Activated CD8-positive, alpha-beta memory T cell treated with anti-CD3 and anti-CD28 coated beads for 36 hours (primary cell): ENCODE measurements at regions not wholly inside any gene's neighbourhood (a gene's known extent, or its start where the extent isn't known, plus 50 kb on each side); places are given as distances from the start of the nearest gene placed in this dataset.

Experiments
- CTCF ChIA-PET: fragments of 350-600 bp; sonication (Branson Sonifier 250); formaldehyde crosslinking; loops from one replicate; lab custom pipeline; 2021; ENCODE audit warnings: antibody characterized with exemption; lab: Charles Lee
- POLR2A ChIA-PET: fragments of 350-600 bp; sonication (Branson Sonifier 250); formaldehyde crosslinking; loops from one replicate; lab custom pipeline; 2021; ENCODE audit warnings: antibody characterized with exemption; lab: Charles Lee

DNA sequence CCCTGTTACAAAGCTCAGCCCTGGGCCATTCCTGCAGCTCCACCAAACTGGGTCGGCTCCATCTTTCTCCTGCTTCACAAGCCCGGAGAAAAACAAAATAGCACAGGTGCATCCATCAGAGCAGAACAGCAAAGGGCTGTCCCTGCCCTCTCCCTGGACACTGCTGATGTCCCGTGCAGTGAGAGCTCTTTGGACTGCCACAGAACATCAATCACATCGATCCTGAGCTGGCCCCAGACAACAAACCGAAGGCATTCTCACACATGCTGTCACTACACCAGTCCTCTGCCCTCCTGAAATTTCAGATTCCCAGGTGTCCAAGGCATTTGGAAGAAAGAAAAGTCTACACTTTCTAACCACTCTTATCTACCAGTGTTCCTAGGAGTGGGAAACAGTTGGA lies 427.1 kb upstream of the ZMIZ1 start:
- CTCF ChIA-PET, result no interaction called here

DNA sequence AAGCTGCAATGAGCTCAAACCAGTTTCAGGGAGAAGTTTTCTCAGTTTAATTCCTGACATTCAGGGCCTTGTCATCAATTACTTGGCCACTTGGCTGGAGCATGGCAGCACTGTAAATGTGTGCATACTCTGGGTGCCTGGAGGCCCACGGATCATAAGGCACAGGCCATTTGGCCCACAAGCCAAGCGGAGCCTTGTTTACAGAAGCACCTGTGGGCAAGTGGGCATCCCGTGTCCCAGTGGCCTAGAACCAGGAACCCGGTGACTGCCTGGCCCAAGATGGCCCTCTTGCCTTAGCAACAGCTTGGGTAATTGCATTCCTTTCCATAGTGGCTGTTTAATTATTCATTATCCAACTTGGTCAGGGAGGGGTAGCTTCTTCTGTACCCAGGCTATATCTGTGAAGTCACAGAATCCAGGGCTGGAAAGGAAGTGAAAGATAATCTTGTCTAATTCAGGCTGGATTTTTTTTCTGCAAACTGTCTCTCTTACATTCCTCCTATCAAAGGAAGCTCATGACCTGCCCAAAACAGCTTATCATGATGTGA lies 426.4 kb upstream of the ZMIZ1 start:
- CTCF ChIA-PET, result no interaction called here
- POLR2A ChIA-PET, result no interaction called here

More for the DNA sequence above, 427.1 kb upstream of the ZMIZ1 start:
- POLR2A ChIA-PET, result no interaction called here

DNA sequence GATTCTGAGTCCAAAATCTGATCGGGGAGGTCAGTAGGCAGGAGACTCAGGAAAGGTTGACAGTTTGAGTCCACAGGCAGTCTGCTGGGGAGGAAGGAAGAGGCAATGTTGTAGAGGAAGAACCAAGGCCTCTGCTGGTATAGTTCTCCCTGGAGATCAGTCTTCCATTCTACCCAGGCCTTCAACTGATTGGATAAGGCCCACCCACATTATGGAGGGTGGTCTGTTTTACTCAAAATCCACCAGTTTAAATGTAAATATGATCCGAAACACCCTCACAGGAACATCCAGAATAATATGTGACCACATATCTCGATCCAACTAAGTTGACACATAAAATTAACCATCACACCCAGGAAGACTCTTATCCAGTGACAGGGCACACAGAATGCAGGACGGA lies 425.3 kb upstream of the ZMIZ1 start:
- POLR2A ChIA-PET, result no interaction called here
- CTCF ChIA-PET, result no interaction called here

DNA sequence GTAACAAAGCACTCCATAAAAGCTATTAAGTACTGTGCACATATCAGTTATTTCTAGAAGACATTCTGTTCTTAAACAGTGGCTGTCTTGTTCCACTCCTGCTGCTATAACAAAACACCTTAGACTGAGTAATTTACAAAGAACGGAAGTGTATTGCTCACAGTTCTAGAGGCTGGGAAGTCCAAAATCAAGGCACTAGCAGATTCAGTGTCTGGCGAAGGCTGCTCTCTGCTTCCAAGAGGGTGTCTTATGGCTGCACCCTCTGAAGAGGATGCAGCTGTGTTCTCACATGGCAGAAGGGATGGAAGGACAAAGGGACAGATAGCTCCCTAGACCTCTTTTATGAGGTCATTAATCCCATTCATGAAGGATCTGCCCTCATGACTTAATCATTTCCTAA lies 424.2 kb upstream of the ZMIZ1 start:
- POLR2A ChIA-PET, result no interaction called here
- CTCF ChIA-PET, result no interaction called here

DNA sequence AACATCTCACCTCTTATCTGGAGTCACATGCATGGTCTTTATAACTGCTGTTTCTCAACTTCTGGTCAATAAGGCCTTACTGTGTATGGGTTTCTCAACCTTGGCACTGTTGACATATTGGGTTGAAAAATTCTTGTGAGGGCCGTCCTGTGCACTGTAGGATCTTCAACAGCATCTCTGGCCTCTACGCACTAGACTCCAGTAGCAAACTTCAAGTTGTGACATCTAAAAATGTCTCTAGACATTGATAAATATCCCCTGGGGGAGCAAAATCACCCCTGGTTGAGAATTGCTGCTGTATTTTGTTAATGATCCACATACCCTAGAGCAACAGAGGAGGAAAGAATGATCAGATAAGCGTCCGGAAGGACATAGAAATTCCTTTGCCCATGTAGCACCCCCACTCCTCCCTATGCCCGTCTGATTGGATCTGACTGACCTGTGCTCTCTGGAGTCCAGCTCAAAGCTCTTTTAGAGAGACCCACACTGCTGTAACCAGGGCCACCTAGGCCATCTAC lies 423.5 kb upstream of the ZMIZ1 start:
- POLR2A ChIA-PET, result no interaction called here
- CTCF ChIA-PET, result no interaction called here

DNA sequence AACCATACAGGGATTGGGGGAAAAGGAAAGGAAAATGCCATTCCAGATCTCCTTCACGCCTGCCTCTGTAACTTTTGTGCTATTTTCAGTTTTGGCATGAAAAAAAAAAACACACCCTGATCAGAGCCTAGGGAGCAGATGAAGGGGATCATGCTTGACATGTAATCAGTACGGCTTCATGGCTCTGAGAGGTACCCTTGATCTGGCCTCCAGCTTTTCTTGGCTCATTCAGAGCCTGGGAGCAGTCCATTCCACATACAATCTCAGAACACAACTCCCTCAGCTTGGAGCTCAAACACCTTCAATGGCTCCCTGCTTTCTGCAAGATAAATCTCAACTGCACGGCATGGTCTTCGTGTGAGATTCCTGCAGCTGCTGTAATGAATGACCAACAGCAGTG lies 422.8 kb upstream of the ZMIZ1 start:
- ChIA-PET POLR2A (no interaction called here), CTCF (no interaction called here)

DNA sequence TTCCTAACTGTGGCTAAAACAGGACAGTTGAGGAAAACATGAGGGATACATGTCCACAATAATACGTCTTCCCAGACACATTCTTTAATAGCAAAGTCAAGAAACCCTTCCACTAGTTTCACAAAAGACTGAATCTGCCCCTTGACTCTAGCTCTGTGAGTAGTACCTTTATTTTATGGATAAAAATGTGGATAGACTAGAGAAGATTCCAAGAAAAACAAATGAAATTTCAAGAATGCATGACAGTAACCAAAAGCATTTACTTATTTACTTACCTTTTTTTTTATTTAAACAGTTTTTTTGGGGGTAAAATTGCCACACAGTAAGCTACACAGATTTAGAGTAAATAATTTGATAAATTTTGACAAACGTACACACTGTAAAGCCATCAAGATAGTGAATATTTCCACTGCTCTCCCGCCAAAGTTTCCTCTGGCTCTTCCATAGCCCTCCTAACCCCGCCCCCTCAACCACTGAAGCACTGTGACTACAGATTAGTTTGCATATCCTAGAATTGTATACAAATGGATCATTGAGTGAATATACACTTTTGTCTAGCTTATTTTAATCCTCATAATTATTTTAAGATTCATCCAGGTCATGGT lies 420.4 kb upstream of the ZMIZ1 start:
- CTCF ChIA-PET, result no interaction called here
- POLR2A ChIA-PET, result no interaction called here

DNA sequence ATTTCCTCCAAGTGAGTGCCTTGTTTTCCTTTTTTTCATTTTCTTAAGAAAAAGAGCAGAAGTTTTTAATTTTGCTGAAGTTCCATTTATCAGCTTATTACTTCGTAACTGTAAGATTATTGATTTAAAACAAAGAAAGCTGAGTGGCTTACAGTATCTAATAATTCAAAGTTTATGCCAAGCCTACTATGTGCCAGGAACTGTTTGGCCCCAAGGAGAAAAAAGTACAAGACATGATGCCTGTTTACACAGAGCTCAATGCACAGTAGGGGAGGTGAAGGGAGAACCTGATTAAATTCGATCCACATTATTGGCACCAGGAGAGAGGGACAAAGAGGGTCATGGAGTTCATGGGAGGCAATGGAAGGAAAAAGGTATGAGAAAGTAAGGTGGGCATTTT lies 419.3 kb upstream of the ZMIZ1 start:
- POLR2A ChIA-PET, result no interaction called here
- CTCF ChIA-PET, result no interaction called here

DNA sequence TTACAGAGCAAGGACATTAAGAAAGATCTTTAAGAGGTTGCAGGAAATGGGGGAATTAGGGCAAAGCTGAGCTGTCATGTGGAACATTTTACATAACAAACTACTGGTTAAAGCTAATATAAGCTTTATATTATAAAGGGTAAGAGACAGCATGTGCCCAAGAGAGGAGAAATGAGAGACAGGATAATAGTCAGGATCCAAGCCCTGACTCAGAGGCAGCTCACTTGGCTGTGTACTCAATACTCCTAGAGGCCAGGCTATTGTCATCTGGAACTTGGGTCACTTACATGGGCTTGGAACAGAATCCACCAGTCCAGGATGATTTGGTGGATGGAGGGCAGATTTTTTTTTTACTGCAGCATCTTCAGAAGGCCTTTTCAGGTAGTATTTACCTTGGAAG lies 418.6 kb upstream of the ZMIZ1 start:
- ChIA-PET CTCF (no interaction called here), POLR2A (no interaction called here)

DNA sequence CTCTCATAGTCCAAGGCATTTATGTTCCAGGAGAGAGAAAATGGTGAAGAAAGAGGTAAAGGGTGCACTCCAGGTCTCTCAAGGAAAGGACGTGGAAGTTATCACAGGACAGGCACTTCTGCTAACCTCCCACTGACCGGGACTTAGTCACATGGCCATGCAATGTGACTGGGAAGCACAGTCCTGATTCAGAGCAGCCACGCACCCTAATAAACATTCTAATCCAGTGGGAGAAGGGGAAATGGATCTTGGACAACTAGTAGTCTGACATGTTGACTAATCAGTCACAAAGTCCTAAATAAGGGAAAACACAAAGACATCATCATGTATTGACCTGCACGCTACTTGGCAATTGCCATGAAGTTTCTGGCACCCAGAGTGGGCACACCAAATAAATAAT lies 417.5 kb upstream of the ZMIZ1 start:
- CTCF ChIA-PET, result no interaction called here
- POLR2A ChIA-PET, result interaction anchor here (0.6 kb wide), 1 partner anchor 665 kb away, joined by 4 read pairs; no protein-coding TSS in a partner anchor

DNA sequence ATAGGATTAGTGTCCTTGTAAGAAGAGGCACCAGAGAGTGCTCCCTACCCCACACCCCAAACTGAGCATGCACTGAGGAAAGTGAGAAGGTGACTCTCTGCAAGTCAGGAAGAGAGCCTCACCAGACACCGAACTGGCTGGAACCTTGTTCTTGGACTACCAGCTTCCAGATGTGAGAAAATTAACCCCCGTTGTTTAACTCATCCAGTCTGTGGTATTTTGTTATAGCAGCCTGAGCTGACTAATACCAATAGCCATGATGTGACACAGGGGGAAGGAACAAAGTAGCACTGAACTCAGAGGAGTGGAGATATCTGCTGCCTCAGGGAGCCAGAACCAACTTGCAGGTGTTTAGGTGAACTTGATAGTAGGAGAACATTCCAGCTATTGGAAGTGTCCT lies 415.2 kb upstream of the ZMIZ1 start:
- CTCF ChIA-PET, result no interaction called here
- POLR2A ChIA-PET, result no interaction called here

DNA sequence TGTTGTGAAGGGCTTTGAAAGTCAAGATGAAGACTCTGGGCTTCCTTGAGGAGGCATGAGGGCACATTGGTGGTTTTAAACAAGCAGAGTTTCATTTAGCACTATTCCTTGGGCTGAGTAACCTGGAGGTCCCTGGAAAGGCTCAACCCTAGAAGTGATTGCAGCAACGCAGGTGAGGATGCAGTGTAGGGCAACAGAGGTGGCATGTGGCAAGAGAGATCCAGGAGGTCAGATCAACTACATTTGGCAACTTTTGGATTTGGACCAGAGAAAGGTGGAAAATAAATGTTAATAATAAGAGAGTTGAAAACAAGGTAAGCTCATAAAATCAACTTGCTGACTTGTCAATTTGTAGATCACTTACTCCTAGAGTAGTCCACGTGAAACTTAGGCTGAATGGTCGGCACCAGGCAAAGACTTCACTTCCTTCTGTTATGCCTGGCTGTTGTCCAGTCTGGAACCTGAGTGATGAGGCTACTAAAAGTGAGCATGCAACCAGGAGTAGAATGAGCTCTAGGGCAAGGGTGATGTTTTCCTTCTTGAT lies 414.6 kb upstream of the ZMIZ1 start:
- POLR2A ChIA-PET, result no interaction called here
- CTCF ChIA-PET, result no interaction called here

DNA sequence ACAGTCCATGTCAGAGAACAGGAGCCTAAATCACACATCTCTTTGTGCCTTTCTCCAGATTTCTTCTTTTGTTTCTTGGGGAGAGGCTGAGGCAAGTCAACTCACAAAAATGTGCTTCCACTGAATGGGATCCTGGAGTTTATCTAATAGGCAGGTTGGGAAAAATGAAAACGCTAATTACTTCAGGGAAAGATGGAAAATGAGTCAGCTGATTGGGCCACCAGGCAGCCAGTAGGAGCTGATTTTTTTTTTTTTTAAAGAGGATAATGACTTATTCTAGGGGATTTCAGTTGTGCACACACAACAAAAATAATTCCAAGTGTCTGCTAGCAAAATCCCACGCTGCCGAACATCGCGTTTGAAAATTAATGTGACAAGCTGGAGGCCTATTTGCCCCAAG lies 412.8 kb upstream of the ZMIZ1 start:
- CTCF ChIA-PET, result interaction anchor here (2.4 kb wide), 1 partner anchor 88 kb away, joined by 6 read pairs; no protein-coding TSS in a partner anchor

DNA sequence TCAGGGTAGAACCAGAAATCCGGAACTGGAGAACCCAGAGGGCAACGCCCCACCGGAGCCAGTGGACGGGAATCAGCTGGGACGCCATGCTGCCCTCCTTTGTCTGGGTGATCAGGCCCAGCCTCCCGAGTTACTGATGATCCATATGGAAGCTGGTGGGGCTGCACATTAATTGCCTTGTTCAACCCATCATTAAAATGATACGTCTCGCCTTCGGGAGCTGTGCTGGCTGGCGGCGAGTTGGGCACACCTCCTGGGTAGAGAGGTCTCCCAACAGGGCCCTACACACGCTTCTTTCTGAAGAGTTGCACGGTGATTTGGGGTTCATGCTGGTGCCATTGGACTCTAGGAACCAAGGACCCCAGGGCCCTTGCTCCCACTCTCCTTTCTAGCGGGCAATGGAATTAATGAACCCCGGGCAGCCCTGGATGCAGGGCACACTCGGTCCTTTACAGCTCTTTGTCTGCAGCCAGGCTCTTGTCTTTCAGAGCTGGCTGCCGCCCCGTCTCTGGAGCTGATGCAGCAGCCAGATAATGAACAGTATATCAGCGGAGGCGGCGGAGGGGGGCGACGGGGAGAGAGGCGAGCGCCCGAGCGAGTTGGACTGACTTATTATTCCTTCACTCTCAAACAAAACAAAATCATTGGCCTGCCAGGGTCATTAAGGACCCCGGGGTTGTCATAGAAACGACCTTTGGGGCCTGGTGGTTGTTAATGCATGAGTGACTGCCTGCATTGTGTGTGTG lies 412.2 kb upstream of the ZMIZ1 start:
- POLR2A ChIA-PET, result no interaction called here

More for the DNA sequence above, 412.8 kb upstream of the ZMIZ1 start:
- POLR2A ChIA-PET, result no interaction called here

DNA sequence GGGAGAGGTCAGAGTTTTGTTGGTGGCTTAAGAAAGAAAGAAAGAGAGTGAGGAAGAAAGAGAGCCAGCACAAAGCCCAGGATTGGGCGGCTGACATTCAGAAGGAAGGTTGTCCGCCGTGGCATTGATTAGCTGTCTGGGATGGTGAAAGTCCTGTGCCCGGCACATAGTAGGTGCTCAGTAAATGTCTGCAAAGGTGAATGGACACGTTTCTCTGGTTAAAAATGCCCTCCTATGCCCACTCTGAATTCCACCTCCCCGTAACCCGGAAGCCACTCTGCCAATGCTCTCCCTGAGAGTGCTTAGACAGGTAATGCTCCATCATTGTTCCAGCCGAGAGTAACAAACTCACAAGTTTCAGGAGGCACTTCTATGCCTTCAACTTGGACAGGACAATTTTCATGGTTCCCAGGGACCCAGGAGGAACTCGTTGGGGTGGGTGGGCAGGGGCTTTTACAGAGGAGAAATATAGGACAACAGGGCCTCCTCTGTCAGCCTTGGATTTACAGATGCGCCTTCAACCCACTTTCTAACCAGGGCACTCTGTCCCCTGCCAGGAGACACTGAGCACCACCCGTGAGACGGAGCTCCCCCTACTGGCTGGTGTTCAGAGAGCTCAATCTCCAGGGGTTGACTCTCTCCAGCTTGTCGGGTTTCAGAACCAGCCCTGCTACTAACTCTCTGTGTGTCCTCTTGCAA lies 411.5 kb upstream of the ZMIZ1 start:
- POLR2A ChIA-PET, result no interaction called here
- CTCF ChIA-PET, result interaction anchor here (0.7 to 2.4 kb wide), 2 partner anchors 89 to 609 kb away, joined by 3 to 6 read pairs; no protein-coding TSS in a partner anchor

More for the DNA sequence above, 412.2 kb upstream of the ZMIZ1 start:
- CTCF ChIA-PET, result interaction anchor here (2.4 kb wide), 1 partner anchor 88 kb away, joined by 6 read pairs; no protein-coding TSS in a partner anchor

DNA sequence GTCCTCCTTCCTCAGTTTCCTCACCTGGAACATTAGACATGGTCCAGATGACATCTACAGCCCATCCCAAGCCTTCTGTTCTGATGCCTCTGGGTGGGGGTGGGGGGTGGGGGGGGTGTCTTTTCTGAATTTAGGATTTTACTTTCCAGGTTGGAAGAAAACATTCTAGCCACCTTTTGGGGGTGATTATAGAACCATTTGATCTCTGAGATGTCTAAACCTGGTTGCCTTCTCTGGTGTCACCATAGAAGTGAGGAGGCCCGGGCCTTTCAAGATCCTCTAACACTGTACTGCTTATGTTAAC lies 411.0 kb upstream of the ZMIZ1 start:
- CTCF ChIA-PET, result interaction anchor here (0.7 to 2.4 kb wide), 2 partner anchors 90 to 609 kb away, joined by 3 to 6 read pairs; no protein-coding TSS in a partner anchor
- POLR2A ChIA-PET, result no interaction called here

DNA sequence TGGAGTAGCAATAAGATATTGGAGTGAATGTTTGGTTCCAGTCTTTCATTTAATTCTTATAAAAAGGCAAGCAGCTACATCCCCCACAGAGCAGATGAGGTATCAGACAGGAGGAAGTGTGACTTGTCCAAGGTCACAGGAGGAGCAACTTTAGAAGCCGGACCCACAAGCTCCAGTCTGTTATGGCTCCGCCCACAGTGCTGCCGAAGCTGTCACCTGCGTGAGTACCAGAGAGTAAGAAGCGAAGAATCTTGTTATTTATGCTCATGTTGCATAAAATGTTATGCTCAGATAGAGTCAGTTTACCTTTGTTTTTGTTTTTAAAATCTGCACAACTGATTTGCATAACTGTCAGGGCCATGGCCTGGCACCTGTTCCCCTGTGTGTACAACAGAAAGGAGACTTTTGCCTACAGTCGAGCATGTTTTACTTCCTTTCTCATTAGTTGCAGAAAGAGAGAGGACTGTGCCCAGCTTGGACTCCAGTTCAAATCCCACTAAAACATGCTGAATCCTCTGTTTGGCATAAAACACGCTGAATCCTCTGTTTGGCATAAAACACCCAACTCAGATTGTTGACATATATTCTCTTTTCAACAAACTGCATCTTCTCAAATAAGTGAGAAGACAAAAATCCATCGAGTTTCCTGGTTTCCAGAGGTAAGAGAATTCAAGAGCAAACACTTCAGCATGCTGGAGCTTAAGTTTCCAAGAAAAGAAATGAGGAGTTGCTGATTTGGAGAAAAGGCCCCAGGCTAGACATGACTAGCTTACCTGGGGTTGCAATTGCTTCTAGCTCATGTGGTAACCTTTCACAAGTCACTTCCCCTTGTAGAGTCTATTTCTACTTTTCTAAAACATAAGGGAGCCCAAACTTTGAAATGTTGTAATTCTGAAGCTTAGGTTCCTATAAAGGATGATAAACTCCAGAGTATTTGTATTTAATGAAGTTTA lies 409.8 kb upstream of the ZMIZ1 start:
- ChIA-PET CTCF (no interaction called here), POLR2A (no interaction called here)

DNA sequence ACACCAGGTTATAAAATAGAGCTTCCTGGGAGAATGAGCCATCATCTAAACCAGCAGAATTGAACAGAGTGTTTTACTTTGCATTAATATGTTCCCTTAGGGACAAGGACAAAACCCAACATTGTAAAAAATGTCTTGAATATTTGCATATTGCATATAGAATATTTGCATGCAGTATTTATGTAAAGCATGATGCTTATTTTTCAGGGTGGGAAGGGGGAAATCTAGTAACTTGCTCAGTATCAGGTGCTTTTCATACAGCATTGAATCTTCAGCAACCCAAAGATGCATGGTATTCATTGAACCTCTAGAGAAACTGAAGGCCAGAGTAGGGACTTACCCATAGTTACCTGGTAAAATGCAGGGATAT lies 409.2 kb upstream of the ZMIZ1 start:
- POLR2A ChIA-PET, result no interaction called here
- CTCF ChIA-PET, result no interaction called here
